ENCODE measurements at regions not wholly inside any gene's neighbourhood (a gene's known extent, or its start where the extent isn't known, plus 50 kb on each side); places are given as distances from the start of the nearest gene placed in this dataset.
"Not testable (repeated sequence)": the region's sequence is repeated elsewhere in the genome, so short reads cannot be mapped to it uniquely, and the experiment has no call there.

DNA sequence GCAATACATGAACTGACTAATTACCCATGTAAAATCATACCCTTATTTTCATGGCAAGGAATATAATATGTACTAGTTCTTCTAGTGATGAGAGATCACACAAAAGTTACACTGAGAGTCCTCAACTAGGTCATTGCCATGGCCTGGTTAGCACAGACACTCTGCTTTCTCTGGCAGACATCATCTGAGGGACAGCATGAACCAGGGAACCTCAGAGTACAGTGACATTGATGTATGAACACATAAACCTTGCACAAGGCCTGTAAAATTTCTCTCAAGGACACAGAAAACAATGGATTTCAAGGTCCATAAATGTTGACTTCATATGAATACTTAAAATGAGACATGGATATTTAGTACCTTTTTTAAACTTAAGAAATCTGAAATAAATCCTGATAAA is 108.8 kb upstream of the MAGI3 start:
- ATAC-seq (no peak), DNase-seq (no peak)
- Mint-ChIP-seq H3K27me3 (peaks cover 24% of the 10 kb centered on the region), H3K27ac (no peak overlapping the region), H3K4me3 (no peak overlapping the region), H3K36me3 (no peaks in the 10 kb centered on the region), H3K9me3 (ENCODE audit: low read depth) (no peaks in the 10 kb centered on the region), H3K4me1 (no peaks in the 10 kb centered on the region)
- CTCF ChIA-PET, result no interaction called here

- H3K36me3 Mint-ChIP-seq, result no peaks in the 10 kb centered on the region
- no peaks in the 10 kb centered on the region for H3K9me3 Mint-ChIP-seq (ENCODE audit: low read depth)
- H3K27me3 Mint-ChIP-seq, result peaks cover 24% of the 10 kb centered on the region
- DNase-seq, result no peak
- no peaks in the 10 kb centered on the region for H3K4me1 Mint-ChIP-seq
- no peak for ATAC-seq
- H3K27ac Mint-ChIP-seq, result no peak overlapping the region
- no peak overlapping the region for H3K4me3 Mint-ChIP-seq
- CTCF ChIA-PET, result no interaction called here
These were observed 108.1 kb upstream of the MAGI3 start for GRCh38 chr1:113282008-113282892.

DNA sequence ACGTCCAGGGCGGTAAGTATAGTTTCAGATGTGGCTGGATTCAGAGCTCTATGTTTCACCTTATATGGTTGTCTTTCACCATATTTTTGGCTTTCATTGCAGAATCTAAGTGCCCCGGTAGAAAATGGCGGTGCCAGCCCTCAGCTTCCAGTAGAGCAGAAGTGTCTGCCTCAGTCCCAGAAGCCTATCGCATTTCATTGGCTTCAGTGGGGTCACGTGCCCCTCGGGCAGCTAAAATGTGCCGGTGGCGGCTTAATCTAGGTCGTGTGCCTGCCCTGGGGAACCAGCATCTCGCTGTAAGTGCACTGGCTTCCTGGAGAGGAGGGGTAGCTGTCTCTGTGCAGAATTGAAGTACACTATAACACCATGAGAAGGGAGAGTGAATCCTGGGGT is 107.4 kb upstream of the MAGI3 start:
- CTCF ChIA-PET, result no interaction called here
- no peak for ATAC-seq
- Mint-ChIP-seq H3K27me3 (peaks cover 21% of the 10 kb centered on the region), H3K27ac (no peak overlapping the region), H3K4me1 (no peaks in the 10 kb centered on the region), H3K9me3 (ENCODE audit: low read depth) (no peaks in the 10 kb centered on the region), H3K4me3 (no peak overlapping the region), H3K36me3 (no peaks in the 10 kb centered on the region)
- DNase-seq, result no peak

DNA sequence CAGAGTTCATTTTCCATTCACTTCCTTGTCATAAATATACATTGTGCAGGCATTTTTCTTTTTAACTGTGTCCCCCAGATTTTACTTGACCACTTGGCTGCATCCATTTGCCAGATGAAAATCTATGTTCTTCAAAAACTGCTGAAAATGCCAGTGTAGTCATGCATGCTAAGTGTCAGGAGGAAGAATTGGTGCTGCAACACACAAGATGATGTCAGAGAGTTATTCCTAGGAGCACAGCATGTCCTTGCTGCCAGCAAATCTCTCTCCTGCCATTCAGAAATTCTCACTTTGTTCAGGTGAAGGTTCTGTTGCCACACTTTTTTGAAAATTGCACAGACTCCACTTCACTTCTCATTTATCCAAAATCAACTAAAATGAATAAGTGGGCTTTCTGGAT is 106.4 kb upstream of the MAGI3 start:
- CTCF ChIA-PET, result no interaction called here
- peaks cover 19% of the 10 kb centered on the region for H3K27me3 Mint-ChIP-seq

GRCh38 chr1:113286156-113286555 is 104.2 kb upstream of the MAGI3 start:
- Mint-ChIP-seq H3K27me3 (peaks cover 22% of the 10 kb centered on the region), H3K27ac (no peak overlapping the region), H3K4me1 (no peaks in the 10 kb centered on the region), H3K4me3 (no peak overlapping the region), H3K36me3 (no peaks in the 10 kb centered on the region), H3K9me3 (ENCODE audit: low read depth) (no peaks in the 10 kb centered on the region)
- ATAC-seq, result no peak
- DNase-seq, result no peak
- CTCF ChIA-PET, result no interaction called here

More for the DNA sequence above, 106.4 kb upstream of the MAGI3 start:
- no peaks in the 10 kb centered on the region for H3K9me3 Mint-ChIP-seq (ENCODE audit: low read depth)
- H3K27ac Mint-ChIP-seq, result no peak overlapping the region
- no peak overlapping the region for H3K4me3 Mint-ChIP-seq
- no peaks in the 10 kb centered on the region for H3K4me1 Mint-ChIP-seq
- H3K36me3 Mint-ChIP-seq, result no peaks in the 10 kb centered on the region
- ATAC-seq (no peak), DNase-seq (no peak)

- Mint-ChIP-seq H3K9me3 (ENCODE audit: low read depth) (no peaks in the 10 kb centered on the region), H3K27me3 (peaks cover 22% of the 10 kb centered on the region), H3K4me1 (no peaks in the 10 kb centered on the region), H3K27ac (no peak overlapping the region), H3K4me3 (no peak overlapping the region), H3K36me3 (no peaks in the 10 kb centered on the region)
- DNase-seq (no peak), ATAC-seq (no peak)
- CTCF ChIA-PET, result no interaction called here
These were observed 98.3 kb upstream of the MAGI3 start for GRCh38 chr1:113291777-113292602.

DNA sequence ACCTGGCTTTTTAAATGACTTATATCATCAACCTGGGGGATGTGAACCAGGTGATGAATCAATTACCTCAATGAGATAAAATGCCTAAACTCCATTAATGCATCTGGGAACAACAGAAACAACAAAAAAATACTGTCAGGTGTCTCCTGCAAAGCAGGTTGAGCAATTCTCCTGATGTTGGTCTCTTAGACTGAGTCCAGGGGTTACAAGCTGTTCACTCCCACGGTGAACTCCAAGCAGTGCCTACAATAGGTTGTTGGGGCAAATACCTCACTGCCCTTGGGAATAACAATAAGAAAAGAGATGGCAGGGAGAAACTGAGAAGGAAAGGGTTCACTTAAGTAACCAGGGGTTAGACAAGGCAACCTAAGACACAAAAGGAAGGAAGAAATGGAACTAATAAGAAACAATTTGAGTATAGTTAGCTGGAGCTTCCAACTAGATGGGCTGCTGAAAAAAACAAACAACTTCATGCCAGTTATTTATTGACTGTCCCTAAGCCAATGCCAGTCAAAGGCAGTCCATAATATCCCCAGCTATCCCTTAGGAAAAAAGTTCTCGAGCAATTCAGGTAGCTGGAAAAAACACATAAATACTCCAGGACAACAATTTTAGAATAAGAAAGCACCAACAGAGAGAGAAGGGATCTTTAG is 97.6 kb upstream of the MAGI3 start:
- no peak overlapping the region for H3K4me3 Mint-ChIP-seq
- H3K27me3 Mint-ChIP-seq, result peaks cover 26% of the 10 kb centered on the region
- H3K4me1 Mint-ChIP-seq, result no peaks in the 10 kb centered on the region
- CTCF ChIA-PET, result no interaction called here
- no peak overlapping the region for H3K27ac Mint-ChIP-seq
- ATAC-seq (no peak), DNase-seq (no peak)
- H3K9me3 Mint-ChIP-seq (ENCODE audit: low read depth), result no peaks in the 10 kb centered on the region
- no peaks in the 10 kb centered on the region for H3K36me3 Mint-ChIP-seq

DNA sequence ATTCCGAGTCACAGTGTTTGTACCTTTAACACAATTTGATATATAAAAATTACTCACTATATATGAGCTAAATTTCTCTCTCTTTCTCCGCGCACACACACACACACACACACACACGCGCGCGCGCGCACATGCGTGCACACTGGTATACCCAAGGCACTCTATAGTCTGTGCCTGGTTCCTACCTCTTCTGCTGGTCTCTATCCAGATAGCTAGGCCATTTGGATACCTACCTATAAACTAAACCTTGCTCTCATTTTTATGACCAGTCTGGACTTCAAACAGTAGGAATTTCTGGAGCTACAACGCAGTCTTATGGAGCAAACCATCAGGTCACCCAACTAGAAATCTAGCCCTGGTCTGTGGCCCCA is 97.1 kb upstream of the MAGI3 start:
- H3K27ac Mint-ChIP-seq, result no peak overlapping the region
- no peak overlapping the region for H3K4me3 Mint-ChIP-seq
- peaks cover 30% of the 10 kb centered on the region for H3K27me3 Mint-ChIP-seq
- no peak for DNase-seq
- no peaks in the 10 kb centered on the region for H3K36me3 Mint-ChIP-seq
- no peak for ATAC-seq
- no peaks in the 10 kb centered on the region for H3K4me1 Mint-ChIP-seq
- CTCF ChIA-PET, result no interaction called here
- H3K9me3 Mint-ChIP-seq (ENCODE audit: low read depth), result no peaks in the 10 kb centered on the region

DNA sequence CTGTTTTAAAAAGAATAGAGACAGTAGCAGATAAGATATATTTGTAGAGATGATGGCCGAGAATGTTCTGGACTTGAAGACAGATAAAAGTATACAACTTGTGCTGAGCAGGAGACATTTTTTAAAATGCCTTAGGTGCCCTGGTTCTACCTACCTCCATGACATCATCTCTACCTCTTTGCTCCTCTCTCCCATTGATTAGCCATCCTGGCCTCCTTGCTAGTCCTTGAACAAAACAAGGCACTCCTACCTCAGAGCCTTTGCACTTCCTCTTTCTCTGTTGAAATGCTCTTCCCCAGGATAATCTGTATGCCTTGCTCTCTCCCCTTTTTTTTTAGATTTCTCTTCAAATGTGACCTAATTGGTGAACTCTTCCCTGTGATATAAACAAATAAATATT is 92.6 kb upstream of the MAGI3 start:
- Mint-ChIP-seq H3K27ac (no peak overlapping the region), H3K9me3 (ENCODE audit: low read depth) (no peaks in the 10 kb centered on the region), H3K36me3 (no peaks in the 10 kb centered on the region), H3K27me3 (peaks cover 17% of the 10 kb centered on the region), H3K4me1 (no peaks in the 10 kb centered on the region), H3K4me3 (no peak overlapping the region)
- DNase-seq (no peak), ATAC-seq (no peak)
- CTCF ChIA-PET, result no interaction called here

GRCh38 chr1:113298941-113299340 is 91.4 kb upstream of the MAGI3 start:
- no peaks in the 10 kb centered on the region for H3K4me1 Mint-ChIP-seq
- no peak overlapping the region for H3K4me3 Mint-ChIP-seq
- CTCF ChIA-PET, result no interaction called here
- no peak for ATAC-seq
- no peaks in the 10 kb centered on the region for H3K9me3 Mint-ChIP-seq (ENCODE audit: low read depth)
- H3K27me3 Mint-ChIP-seq, result peaks cover 17% of the 10 kb centered on the region
- DNase-seq, result no peak
- H3K36me3 Mint-ChIP-seq, result no peaks in the 10 kb centered on the region
- no peak overlapping the region for H3K27ac Mint-ChIP-seq

- CTCF ChIA-PET, result no interaction called here
- peaks cover 17% of the 10 kb centered on the region for H3K27me3 Mint-ChIP-seq
- no peak overlapping the region for H3K4me3 Mint-ChIP-seq
- ATAC-seq (no peak), DNase-seq (no peak)
- H3K9me3 Mint-ChIP-seq (ENCODE audit: low read depth), result no peaks in the 10 kb centered on the region
- no peaks in the 10 kb centered on the region for H3K36me3 Mint-ChIP-seq
- H3K4me1 Mint-ChIP-seq, result no peaks in the 10 kb centered on the region
- no peak overlapping the region for H3K27ac Mint-ChIP-seq
These were observed 87.7 kb upstream of the MAGI3 start for GRCh38 chr1:113302636-113303035.

GRCh38 chr1:113303267-113303666 is 87.0 kb upstream of the MAGI3 start:
- Mint-ChIP-seq H3K36me3 (no peaks in the 10 kb centered on the region), H3K4me3 (no peak overlapping the region), H3K27me3 (peaks cover 18% of the 10 kb centered on the region), H3K27ac (no peak overlapping the region), H3K9me3 (ENCODE audit: low read depth) (no peaks in the 10 kb centered on the region), H3K4me1 (no peaks in the 10 kb centered on the region)
- DNase-seq (no peak), ATAC-seq (no peak)
- CTCF ChIA-PET, result no interaction called here

DNA sequence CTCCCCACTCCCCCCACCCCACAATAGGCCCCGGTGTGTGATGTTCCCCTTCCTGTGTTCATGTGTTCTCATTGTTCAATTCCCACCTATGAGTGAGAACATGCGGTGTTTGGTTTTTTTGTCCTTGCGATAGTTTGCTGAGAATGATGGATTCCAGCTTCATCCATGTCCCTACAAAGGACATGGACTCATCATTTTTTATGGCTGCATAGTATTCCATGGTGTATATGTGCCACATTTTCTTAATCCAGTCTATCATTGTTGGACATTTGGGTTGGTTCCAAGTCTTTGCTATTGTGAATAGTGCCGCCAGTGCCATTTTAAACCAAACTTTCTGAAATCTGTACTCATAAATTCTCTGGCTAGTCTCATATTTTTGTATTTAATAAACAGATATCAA is 85.3 kb upstream of the MAGI3 start:
- ATAC-seq; H3K4me1 Mint-ChIP-seq; CTCF ChIA-PET; H3K27ac Mint-ChIP-seq; H3K36me3 Mint-ChIP-seq; DNase-seq; H3K4me3 Mint-ChIP-seq; H3K9me3 Mint-ChIP-seq (ENCODE audit: low read depth): not testable (repeated sequence)
- H3K27me3 Mint-ChIP-seq, result peaks cover 18% of the 10 kb centered on the region
